ENCODE measurements at regions not wholly inside any gene's neighbourhood (a gene's known extent, or its start where the extent isn't known, plus 50 kb on each side); places are given as distances from the start of the nearest gene placed in this dataset.

DNA sequence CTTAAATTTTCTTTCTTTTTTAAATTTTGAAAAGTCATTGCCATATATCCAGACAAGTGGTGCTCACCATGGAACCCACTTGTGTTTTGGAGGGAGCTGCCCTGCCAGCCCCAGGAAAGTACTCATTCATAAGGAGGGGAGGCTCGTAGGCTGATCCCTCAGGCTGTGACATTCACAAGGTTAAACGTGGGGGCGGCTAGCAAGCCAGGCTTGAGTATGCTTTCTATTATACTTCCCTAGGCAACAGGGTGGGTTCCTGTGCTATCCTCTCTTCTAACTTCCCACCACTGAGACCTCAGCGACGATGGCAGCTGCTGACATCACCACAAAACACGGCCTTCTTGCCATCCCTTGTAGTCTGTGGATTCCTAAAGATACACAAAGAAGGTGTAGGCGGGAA lies 160.5 kb upstream of the C2CD4B start:
- TF ChIP-seq, protein P1, sequence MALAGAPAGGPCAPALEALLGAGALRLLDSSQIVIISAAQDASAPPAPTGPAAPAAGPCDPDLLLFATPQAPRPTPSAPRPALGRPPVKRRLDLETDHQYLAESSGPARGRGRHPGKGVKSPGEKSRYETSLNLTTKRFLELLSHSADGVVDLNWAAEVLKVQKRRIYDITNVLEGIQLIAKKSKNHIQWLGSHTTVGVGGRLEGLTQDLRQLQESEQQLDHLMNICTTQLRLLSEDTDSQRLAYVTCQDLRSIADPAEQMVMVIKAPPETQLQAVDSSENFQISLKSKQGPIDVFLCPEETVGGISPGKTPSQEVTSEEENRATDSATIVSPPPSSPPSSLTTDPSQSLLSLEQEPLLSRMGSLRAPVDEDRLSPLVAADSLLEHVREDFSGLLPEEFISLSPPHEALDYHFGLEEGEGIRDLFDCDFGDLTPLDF (CRISPR knock-in tag; IDR thresholded peaks at IDR 0.05), result no peak
- TF ChIP-seq, protein P2, sequence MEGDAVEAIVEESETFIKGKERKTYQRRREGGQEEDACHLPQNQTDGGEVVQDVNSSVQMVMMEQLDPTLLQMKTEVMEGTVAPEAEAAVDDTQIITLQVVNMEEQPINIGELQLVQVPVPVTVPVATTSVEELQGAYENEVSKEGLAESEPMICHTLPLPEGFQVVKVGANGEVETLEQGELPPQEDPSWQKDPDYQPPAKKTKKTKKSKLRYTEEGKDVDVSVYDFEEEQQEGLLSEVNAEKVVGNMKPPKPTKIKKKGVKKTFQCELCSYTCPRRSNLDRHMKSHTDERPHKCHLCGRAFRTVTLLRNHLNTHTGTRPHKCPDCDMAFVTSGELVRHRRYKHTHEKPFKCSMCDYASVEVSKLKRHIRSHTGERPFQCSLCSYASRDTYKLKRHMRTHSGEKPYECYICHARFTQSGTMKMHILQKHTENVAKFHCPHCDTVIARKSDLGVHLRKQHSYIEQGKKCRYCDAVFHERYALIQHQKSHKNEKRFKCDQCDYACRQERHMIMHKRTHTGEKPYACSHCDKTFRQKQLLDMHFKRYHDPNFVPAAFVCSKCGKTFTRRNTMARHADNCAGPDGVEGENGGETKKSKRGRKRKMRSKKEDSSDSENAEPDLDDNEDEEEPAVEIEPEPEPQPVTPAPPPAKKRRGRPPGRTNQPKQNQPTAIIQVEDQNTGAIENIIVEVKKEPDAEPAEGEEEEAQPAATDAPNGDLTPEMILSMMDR (IDR thresholded peaks at IDR 0.05), result no peak
- TF ChIP-seq, protein P3, sequence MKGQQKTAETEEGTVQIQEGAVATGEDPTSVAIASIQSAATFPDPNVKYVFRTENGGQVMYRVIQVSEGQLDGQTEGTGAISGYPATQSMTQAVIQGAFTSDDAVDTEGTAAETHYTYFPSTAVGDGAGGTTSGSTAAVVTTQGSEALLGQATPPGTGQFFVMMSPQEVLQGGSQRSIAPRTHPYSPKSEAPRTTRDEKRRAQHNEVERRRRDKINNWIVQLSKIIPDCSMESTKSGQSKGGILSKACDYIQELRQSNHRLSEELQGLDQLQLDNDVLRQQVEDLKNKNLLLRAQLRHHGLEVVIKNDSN (CRISPR knock-in tag; IDR thresholded peaks at IDR 0.05), result no peak
- TF ChIP-seq NR3C1 (CRISPR knock-in tag; conservative IDR thresholded peaks at IDR 0.05; ENCODE audit: low read depth), result no peak
- TF ChIP-seq SP1 (CRISPR knock-in tag; conservative IDR thresholded peaks at IDR 0.05), result no peak
- no peak for TF ChIP-seq GABPB1 (CRISPR knock-in tag; IDR thresholded peaks at IDR 0.05)
- TF ChIP-seq, protein P4, sequence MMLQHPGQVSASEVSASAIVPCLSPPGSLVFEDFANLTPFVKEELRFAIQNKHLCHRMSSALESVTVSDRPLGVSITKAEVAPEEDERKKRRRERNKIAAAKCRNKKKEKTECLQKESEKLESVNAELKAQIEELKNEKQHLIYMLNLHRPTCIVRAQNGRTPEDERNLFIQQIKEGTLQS (CRISPR knock-in tag; conservative IDR thresholded peaks at IDR 0.05), result no peak
- no peak for TF ChIP-seq MXD4 (CRISPR knock-in tag; IDR thresholded peaks at IDR 0.05; ENCODE audit: borderline replicate concordance)
- TF ChIP-seq FOXJ3 (CRISPR knock-in tag; IDR thresholded peaks at IDR 0.05; ENCODE audit: borderline replicate concordance), result no peak
- no peak for TF ChIP-seq NFYB (CRISPR knock-in tag; conservative IDR thresholded peaks at IDR 0.05; ENCODE audit: low read depth)
